ENCODE measurements at regions not wholly inside any gene's neighbourhood (a gene's known extent, or its start where the extent isn't known, plus 50 kb on each side); places are given as distances from the start of the nearest gene placed in this dataset.
"Not testable (repeated sequence)": the region's sequence is repeated elsewhere in the genome, so short reads cannot be mapped to it uniquely, and the experiment has no call there.

GRCh38 chr5:112573441-112573840, 154.4 kb upstream of the EPB41L4A start:
- DNase-seq, result no peak

GRCh38 chr5:112574536-112574935, 155.5 kb upstream of the EPB41L4A start:
- no peak for DNase-seq

GRCh38 chr5:112576298-112576925, 157.3 kb upstream of the EPB41L4A start:
- DNase-seq, result no peak

- no peak for DNase-seq
Observed at GRCh38 chr5:112579599-112580170, 158.0 kb upstream of the APC start.

GRCh38 chr5:112581811-112582320, 155.8 kb upstream of the APC start:
- DNase-seq, result no peak

- DNase-seq, result no peak
Observed at GRCh38 chr5:112583166-112583565, 154.5 kb upstream of the APC start.

- DNase-seq, result no peak
Observed at GRCh38 chr5:112584781-112585180, 152.9 kb upstream of the APC start.

- DNase-seq, result no peak
Observed at GRCh38 chr5:112586596-112587062, 151.1 kb upstream of the APC start.

- not testable (repeated sequence) for DNase-seq
Observed at GRCh38 chr5:112590858-112591257, 146.8 kb upstream of the APC start.

- DNase-seq, result peak; percentile 22
Observed at GRCh38 chr5:112594095-112594850, 143.4 kb upstream of the APC start.

GRCh38 chr5:112594941-112595340, 142.7 kb upstream of the APC start:
- no peak for DNase-seq

- DNase-seq, result no peak
Observed at GRCh38 chr5:112597831-112598230, 139.9 kb upstream of the APC start.

- DNase-seq, result not testable (repeated sequence)
Observed at GRCh38 chr5:112600510-112600909, 137.2 kb upstream of the APC start.

GRCh38 chr5:112604732-112605630, 132.7 kb upstream of the APC start:
- DNase-seq, result no peak

- no peak for DNase-seq
Observed at GRCh38 chr5:112608975-112609374, 128.7 kb upstream of the APC start.

GRCh38 chr5:112612663-112613062, 125.0 kb upstream of the APC start:
- DNase-seq, result no peak

- no peak for DNase-seq
Observed at GRCh38 chr5:112614285-112614684, 123.4 kb upstream of the APC start.

GRCh38 chr5:112614986-112615385, 122.7 kb upstream of the APC start:
- no peak for DNase-seq

GRCh38 chr5:112616812-112617547, 120.7 kb upstream of the APC start:
- no peak for DNase-seq

- DNase-seq, result no peak
Observed at GRCh38 chr5:112625246-112625645, 112.4 kb upstream of the APC start.

GRCh38 chr5:112625689-112626438, 111.8 kb upstream of the APC start:
- DNase-seq, result no peak

Measured in left kidney (tissue), 1 donor.